ENCODE measurements at regions not wholly inside any gene's neighbourhood (a gene's known extent, or its start where the extent isn't known, plus 50 kb on each side); places are given as distances from the start of the nearest gene placed in this dataset.

DNA sequence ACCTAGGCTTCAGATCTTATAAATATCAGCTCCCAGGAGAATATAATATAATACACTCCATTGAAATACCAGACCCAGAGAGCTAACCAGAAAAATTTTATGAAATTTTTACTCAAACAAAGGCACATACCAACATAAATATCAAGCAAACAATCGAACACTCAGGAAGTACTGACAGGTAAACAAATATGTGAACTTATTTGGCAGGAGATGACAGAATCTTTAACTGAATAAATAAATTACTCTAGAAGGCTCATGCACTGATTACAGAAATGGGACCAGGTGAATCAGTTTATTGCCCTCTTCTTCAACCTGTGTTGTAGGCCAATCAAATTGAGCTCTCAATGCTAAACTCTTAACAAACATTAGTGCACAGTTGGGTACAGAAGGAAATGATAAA is 225.2 kb upstream of the PABPC4L start:
- no peak for DNase-seq

DNA sequence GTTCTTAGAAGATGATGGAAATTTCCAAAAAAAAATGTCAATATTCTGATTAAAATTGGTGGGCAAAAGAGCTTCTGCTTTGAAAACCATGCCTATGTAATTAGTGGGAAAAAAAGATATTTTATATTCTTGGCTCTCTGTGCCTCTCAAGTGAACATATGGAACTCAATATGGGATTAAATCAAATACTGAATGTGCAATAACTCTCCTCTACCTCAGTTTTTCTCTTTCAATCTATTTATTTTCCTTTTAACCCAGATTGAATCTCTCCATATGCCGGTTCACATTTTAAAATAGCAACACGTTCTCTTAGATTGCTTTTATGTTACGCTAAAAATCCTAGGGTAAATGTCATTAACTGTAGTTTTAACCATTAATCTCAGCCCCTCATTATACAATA is 224.2 kb upstream of the PABPC4L start:
- DNase-seq, result no peak

DNA sequence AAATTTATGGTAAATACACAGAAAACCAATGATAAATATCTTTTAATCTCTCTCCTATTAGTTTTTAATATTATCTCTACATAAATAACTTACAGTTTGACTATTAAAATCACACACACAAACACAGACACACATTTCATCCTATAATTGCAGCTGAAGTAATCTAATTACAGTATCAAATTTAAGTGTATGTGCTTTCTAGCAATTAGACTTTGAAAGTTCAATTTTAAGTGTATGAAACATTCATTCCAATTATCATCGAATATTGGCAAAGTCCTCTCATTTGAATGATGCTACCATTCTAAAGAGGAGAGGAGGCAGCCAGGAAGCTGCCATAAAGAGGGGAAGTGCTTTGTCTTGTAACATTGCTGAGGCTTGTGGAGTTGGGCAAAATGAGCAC is 221.2 kb upstream of the PABPC4L start:
- DNase-seq, result no peak

DNA sequence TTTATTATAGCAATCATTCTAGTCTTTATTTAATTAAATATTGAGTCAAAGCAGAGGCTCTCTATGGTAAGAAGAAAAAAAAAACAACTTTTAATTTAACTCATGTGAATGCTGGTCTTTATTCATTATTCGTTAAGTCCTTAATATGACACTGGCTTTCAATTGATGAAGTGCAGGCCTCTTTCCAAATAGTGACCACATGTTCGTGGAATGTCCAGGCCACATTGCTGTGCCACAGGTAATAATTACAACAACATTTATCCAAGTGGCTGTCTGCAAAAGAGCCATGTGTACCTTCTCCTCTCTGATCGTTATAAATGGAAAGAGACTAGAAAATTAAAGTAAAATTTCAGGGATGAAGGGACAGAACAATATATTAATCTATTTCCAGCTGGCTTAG is 220.1 kb upstream of the PABPC4L start:
- no peak for DNase-seq

DNA sequence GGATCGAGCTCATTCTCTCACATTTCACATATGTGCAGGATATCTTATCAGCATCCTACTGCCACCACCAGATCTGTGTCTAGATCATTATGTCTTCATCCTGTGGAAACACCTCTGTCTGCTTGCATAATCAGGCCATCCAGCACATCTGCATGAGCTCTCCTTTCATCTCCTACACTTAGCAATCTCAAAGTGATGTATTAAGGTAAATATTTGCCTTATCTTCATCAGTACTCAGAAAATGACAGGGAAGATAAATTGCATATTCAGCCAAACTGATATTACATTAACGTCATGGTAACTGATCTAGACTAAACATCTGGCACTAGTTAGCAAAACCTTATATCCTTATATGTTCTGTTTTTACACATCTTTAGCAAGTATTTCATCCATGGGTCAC is 207.3 kb upstream of the PABPC4L start:
- no peak for DNase-seq

DNA sequence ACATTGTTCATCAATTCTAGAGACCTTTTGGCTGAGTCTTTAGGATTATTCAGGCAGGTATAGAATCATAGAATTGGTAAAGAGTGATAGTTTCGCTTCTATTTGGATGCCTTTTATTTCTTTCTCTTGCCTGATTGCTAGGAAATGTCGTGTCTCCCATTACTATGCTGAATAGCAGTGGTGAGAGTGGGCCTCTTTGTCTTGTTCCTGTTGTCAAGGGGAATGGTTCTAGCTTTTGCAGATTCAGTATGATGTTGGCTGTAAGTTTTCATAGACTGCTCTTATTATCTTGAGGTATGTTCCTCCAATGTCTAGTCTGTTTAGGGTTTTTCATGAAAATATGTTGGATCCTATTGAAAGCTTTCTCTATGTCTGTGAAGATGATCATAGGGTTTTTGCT is 200.2 kb upstream of the PABPC4L start:
- DNase-seq, result no peak

DNA sequence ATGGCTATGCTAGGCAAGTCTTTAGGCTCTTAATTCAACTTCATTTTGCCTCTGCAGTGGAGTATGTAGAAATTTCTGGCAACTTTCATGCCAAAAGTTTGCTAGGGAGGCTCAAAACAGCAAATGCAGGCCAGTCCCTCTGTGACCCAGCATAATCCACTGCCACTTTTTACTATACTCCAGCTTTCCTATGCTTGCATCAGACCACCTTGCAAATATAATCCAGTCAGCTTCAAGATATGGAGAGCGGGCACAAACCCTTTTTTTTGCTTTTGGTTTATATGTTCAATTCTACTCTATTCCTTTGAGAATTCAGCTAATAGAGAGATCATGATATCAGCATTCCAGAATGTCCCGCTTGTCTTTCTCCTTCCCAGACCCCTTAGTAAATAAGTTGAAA is 192.0 kb upstream of the PABPC4L start:
- no peak for DNase-seq

DNA sequence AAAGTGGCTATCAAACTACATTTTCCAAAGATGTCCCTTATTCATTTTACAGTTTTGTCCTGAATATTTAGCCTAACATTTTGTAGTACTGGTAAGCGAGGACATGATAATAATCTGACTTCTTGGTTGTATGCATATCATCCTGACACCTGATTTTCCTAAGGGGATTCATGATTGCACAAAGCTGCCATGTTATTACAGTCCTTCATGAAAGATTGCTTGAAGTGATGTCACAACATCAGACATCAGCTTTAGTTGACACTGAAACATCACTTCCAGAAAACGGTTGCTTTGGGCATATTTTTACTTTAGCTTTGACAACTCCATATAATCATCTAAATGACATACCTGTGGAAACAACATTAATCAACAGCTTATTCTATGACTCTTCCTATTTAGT is 188.7 kb upstream of the PABPC4L start:
- DNase-seq, result no peak

DNA sequence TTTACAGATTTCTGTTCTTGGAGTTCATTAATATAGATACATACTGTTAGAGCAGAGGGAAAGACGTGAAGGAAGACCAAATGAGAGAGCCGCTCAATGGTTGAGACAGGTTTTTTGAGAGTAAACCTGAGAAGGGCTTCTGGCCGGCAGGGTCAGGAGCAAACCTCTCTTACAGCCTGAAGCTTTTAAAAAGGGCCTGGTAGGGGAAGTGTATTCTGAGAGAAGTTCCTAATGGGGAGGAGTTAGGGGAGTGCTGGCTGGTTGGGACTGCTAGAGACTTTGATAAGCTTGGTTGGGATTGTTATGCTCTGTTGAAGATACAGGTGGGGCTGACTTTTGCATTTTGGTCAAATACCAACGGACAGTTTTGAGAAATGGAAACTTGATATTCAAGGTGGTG is 186.8 kb upstream of the PABPC4L start:
- DNase-seq, result no peak

DNA sequence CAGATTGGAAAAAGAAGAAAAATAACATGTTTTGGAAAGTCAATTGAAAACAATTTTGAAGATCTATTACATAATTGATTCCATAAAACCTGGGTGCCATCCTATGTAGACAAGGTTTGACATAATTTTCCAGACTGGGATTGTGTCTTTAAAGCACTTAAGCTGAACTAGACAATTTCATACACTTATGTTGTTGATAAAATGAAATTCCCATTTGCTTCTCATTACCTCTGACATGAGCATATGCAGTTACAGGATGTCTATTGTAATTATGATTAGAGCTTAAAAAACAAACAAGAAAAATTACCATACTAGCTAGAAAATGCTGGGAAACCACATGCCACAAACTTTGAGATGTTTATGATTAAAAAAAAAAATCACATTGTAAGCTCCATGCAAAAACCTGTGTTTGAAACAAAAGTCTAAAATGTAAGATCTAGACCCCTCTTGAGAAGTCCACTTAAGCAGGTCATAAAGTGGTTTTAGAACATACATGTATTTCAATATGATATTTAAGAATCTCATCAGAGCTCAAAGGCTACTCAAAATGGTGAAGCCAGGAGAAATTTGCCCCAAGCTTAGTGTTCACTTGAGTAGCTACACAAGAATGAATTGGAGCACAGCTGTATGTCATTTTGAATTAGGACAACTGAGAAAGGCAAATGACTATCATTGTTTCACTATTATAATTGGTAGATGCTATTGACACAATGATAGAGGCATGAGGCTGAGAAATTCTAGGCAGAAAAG is 181.1 kb upstream of the PABPC4L start:
- no peak for DNase-seq

DNA sequence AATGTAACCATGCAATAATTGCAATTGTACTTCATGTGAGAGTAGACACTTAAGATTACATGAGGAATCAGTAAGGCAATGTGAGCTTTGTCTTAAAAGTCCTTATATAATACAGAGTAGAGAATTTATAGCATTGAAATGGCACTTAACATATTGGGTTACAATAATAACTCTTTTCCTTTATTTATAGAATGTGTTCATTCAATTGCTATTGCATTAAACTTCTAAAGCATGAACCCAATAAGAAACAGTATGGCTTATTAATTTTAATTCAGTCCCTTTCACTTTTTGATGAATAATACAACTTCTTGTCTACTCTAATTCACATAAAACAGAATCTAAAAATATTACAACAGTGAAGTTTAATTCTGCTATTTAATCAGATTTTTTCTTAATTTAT is 174.2 kb upstream of the PABPC4L start:
- no peak for DNase-seq

DNA sequence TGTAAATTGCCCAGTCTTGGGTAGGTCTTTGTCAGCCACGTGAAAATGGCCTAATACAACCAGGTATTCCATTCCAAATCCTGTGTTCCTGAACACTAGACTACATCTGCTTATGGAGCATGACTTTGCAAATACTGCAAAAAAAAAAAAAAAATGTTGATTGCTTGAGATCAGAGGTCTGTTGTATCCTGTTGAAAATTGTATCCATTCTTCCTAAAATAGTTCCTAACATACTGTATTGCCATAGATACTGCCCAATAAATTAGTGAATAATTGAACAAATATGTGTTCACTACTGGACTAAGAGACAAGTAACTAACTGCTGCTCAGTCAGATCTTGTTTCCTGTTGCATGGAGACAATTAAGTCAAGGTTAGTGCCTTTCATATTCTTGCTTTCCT is 164.3 kb upstream of the PABPC4L start:
- DNase-seq, result no peak

DNA sequence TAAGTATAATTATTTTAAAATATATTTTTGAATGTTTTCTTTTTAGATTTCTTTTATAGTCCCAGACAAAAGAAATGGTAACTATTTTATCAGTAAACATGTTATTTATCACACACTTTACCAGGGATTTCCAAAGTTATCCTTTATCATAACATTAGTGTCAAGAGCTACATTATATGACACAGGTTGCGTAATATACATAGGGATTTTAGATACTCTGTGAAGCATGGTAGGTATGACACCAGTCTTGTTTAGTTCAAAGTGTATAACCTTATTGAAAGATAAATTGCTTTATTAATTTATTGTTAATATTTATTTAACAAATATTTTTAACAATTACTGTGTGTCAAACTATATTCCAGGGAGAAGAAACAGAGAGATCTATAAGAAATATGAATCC is 163.3 kb upstream of the PABPC4L start:
- DNase-seq, result no peak

DNA sequence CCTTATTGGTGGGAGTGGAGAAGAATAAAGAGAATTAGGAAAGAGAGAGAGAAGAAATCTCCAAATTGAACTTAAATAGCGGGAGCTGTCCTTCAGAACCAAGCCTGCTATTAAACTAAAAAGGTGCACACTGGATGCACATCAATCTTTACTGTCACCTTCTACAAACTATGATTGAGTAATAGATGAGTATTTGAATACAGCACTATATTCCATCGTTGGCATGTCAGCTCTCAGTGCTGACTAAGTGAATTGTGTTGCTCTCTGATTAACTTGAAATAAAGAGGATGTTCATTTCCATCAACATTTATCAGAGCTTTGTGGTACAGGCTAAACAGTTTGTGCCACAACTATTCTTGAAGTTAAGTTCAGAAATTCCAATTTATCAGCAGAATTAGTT is 143.7 kb upstream of the PABPC4L start:
- no peak for DNase-seq

DNA sequence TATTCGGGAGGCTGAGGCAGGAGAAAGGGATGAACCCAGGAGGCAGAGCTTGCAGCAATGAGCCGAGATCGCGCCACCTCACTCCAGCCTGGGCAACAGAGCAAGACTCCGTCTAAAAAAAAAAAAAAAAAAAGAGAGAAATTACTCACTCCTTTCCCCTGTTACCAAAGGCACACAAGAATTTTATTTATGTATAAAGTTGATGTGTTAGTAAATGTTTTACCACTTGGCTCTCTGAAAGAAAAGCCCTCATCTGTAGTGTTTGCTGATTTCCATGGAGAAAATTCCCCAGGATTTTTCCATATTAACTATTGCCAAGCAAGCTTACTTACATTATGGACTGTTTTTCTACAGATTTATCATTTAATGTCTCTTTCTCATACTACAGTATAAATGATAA is 142.1 kb upstream of the PABPC4L start:
- no peak for DNase-seq

DNA sequence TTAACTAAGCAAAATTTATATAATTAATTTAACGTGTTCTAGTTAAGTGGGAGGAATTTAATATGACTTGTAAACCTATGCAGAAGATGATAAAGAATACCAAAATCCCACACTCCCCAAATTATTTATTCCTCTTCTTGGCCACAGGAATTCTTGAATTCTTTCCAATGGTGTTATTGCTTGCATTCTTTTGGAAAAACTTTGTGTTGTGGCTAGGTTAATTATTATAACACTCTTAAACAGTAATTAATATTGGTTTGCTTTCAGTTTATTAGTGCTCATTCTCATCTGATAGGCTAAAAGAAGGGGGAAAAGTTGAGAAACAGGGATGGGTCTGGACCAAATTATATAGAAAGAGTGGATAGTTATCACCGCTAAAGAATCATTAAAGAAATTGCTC is 141.5 kb upstream of the PABPC4L start:
- no peak for DNase-seq

DNA sequence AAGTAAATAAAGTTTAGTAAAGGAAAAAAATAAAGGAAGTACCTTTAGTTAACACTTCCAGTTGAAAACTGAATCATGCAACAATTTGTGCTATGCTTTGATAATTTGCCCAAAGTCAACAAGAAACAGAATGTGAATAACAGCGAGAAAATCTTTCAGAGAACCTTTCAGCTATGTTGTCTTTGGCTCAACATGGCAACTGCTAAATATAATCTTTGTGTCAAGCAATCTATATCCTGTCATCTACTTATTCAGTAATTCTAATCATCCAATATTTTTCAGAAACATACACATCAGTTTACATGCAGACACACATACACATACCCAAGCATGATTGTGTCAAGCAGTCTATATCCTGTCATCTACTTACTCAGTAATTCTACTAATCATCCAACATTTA is 136.0 kb upstream of the PABPC4L start:
- no peak for DNase-seq

DNA sequence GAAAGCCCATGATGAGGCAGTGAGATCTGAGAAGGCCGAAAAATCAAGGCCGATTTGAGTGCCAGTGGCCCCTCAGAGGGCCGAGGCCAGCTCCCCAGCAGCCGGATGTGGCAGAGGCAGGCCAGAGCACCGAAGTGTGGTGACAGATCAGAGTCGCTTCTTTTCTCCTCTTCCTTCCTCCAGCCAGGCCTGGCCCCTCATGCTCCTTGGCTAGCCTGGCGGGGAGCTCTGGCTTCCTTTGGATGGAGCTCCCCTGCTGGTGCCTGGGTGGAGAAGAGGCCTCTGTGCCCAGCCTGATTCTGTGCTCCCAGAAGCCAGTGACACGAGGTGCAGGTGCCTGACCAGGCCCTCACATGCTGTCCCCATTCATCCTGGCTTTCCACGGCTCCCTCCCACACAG is 127.2 kb upstream of the PABPC4L start:
- no peak for DNase-seq

DNA sequence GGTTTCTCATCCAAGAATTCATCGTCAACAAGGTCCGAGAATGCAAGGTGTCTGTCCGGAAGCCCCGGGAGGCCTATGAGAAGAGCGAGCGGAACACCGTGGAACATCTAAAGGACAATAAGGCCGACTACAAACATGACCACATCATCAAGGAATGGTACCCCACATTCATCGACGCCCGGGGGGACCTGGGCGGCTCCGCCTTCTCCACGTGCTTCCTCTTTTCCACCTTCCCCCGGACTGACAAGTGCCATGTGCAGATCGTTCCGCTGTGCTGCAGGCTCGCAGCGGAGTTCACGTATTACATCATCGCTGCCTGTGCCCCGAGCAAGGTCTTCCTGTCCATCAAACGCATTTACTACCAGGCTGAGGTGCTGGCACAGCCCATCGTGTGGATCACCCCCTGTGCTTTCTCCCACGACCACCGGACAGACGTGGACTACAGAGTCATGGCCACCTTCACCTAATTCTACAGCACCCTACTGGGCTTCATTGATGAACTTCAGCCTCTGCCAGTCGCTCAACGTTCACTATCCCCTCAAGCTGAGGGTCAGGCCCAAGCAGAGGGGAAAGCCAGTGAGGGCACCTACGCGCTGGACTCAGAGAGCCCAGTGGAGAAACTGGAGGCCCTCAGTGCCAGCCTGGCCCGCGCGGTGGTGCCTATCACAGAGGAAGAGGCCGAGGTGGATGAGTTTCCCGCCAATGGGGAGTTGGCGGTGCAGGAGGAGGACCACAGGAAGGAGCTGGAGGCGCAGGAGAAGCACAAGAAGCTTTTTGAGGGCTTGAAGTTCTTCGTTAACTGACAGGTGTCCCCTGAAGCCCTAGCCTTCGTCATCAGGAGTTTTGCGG is 125.9 kb upstream of the PABPC4L start:
- DNase-seq, result no peak

DNA sequence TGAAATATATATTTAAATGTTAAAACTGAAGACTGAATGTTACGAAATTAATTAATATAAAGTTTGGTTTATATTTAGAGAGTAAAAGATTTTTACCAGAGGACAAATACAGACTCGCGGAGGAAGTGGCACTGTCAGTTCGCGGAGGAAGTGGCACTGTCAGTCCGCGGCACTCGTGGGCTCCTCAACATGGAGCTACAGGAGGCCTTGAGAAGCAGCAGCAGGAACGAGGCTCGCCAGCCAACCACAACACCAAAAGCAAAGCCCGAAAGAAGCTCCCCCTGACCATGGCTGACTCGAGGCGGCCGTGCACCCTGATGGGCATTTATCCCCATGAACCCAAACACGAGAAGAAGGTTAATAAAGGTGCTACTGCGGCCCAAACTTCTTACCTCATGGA is 125.3 kb upstream of the PABPC4L start:
- no peak for DNase-seq

DNA sequence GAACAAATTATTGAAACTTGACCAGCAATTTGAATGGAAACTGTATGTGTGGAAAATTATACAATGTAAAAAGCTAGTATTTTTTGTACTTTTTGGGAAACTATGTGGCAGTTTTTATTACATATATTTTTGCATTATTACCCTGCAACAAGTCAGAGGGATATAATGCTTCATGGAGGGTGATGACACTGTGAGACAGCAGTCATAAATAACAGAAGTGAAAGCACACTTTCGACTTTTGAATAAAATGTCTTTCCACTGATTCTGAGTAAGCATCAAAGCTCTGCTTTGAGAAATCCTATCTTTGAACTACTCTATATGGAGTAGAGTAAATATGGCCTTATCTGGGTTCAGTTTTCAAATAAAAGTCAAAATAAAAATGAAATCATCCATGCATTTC is 122.6 kb upstream of the PABPC4L start:
- no peak for DNase-seq

DNA sequence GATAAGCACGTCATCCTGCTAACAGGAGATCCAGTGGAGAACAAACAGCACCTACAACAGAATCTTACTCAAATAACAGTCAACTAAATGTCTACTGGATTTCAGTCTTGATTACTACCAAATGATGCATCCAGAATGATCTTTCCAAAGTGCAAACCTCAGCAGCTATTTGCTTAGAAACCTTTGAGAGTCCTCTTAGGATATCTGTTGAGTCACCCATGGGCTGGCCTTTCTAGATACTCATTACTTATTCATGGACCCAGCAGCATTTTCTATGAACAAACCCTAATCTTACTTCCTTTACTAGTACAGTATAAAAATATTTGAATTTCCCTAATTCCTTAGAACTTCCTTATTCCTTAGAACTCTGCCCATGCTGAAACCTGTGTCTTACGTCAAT is 118.5 kb upstream of the PABPC4L start:
- DNase-seq, result no peak

DNA sequence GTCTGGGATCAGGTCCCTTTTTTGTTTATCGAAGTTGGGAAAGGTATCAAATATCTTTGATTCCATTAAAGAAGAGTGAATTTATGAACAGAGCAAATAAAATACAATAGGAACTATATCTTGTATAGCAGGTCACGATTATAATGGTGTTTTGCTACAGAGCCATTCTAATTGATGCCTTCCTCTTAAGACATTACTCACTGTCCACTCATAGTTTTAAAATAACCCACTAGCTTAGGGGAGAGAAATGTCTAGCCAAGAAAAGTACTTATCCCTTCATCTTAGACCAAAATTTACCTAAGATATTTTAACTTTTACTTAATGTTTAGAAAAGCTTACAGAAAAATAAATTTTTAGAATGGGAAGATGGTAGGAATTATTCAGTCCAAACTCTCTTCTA is 112.0 kb upstream of the PABPC4L start:
- DNase-seq, result no peak

DNA sequence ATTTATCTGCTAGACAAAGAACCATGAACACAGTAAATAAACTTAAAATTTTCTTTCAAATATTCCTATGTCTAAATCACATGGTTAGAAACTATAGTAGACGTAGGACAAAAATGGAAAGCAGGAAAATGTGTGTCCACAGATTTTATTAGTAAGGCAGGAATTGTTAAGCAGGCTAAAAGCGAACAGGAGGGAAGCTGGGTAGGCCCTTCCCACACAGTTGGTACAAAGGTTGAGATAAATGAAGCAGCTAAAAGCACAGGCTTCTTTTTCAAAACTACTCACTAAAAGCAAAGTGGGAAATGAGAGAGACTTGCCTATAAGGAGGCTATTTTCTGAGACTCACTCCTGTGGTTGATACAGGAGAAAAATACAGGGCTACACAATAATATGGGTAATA is 108.1 kb upstream of the PABPC4L start:
- DNase-seq, result no peak

DNA sequence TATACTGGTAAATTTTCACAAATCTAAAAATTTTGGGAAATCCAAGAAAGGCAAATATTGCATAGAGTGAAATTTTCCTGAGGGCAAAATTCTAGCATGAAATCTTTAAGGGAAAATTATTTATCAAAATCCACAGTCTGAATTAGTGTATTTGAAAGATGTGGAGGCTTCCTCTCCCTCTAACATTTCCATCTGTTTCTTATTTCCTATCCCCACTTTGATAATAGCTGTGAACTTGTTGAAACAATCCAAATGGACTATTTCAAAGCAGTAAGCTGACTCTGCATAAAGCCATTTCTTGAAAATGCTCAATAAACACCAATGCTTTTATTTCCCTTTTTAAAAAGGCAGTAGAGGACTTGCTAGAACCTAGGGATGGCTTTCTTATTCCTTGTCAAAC is 107.3 kb upstream of the PABPC4L start:
- DNase-seq, result no peak

Measured in activated CD4-positive, alpha-beta T cell treated with anti-CD3 and anti-CD28 coated beads, Interleukin-2, Interleukin-6, amounts not matched to agents 100 ng/mL and 50 ng/mL, durations not matched to agents 16 hours and 8 hours (primary cell).